Germinal center (tissue), 1 donor: ENCODE measurements at regions not wholly inside any gene's neighbourhood (a gene's known extent, or its start where the extent isn't known, plus 50 kb on each side); places are given as distances from the start of the nearest gene placed in this dataset.

Experiments used
- DNase-seq: peaks from one replicate; pipeline ENCODE4 v3.0.0; 2012; ENCODE audit warnings: mixed read lengths, low spot score

- no peak for DNase-seq
Measured at GRCh38 chr13:44120849-44121755, 241.4 kb downstream of the LACC1 start.

DNA sequence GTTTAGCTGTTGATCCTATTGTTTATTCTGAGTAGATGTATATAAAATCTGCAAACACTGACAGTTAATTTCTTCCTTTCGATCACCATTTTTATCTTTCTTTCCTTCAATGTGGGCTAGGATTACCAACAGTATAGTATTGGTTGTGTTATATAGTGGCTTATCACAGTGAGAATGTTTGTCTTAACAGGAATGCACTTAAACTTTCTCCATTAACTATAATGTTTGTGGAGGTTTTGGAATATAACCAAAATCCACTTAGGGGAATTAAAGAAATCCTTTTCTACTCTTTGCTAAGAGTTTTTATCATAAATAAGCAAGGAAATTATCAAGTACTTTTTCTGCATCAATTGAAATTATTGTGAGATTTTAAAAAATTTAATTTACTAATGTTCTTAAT, 244.6 kb downstream of the LACC1 start:
- DNase-seq: no peak

DNA sequence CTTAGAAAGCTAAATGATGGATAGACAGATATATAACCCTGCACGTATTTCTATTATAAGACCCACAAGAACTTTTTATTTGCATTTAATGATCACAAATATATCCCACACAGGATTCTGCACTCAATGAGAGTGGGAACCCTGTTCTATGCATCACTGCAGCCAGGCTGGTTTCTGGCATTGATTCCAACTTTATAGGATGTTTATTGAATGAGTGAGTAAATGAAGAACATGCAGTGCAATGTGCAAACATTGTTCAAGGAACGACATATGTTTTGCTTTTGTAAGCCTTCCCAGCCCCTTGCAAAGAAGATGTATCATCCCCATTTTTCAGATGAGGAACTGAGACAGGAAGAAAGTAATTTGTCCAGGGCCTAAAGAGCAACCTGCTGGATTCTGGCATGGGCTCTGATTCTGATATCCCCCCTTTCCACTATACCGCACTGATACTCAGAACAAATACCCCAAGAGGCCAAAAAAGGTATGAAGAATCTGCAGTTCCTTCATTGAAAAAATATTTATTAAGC, 246.3 kb downstream of the LACC1 start:
- DNase-seq: no peak

DNA sequence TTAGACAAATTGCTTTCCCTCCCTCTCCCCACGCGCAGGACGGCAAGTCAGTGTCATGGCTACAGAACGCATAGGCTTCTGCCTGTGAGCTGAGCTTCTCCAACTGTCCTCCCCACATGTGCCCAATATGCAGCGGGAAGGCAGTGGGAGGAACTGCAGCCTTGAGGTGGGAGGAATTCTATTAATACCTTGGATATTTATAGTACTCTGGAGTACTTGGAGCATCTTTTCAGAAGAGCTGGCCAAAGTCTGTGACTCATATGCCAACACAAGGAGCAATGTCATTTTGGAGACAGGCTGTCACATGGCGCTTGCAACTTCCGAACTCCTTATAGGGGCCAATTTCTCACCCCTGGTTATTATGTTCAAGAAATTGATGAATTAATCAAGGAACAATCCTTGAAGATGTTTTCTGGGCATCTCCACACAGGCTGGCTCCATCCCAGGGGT, 245.0 kb upstream of the SERP2 start:
- no peak for DNase-seq

DNA sequence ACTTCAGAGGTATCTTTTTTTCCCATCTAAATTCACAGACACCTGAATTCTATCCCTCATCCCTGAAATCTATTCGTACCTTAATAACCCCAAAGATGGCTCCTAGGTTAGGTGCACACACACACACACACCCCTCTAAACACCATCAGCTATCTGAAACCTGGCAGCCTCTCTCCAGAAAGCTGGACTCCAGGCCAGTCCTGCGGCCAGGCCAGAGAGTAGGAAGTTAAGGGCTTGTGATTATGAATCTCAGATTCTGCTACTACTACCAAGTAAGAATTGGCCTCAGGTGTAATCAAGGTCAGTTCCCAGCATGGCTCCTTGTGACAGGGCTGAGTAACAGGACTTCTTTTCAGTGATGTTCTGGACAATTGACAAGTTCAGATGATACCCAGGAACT, 244.2 kb upstream of the SERP2 start:
- no peak for DNase-seq

GRCh38 chr13:44131069-44131614, 242.5 kb upstream of the SERP2 start:
- no peak for DNase-seq

GRCh38 chr13:44132710-44133109, 240.9 kb upstream of the SERP2 start:
- DNase-seq: no peak

GRCh38 chr13:44133626-44134025, 240.0 kb upstream of the SERP2 start:
- no peak for DNase-seq

GRCh38 chr13:44135566-44135965, 238.1 kb upstream of the SERP2 start:
- no peak for DNase-seq

GRCh38 chr13:44136696-44137268, 236.8 kb upstream of the SERP2 start:
- no peak for DNase-seq

- no peak for DNase-seq
Measured at GRCh38 chr13:44137466-44137865, 236.2 kb upstream of the SERP2 start.

GRCh38 chr13:44140146-44140545, 233.5 kb upstream of the SERP2 start:
- DNase-seq: no peak

DNA sequence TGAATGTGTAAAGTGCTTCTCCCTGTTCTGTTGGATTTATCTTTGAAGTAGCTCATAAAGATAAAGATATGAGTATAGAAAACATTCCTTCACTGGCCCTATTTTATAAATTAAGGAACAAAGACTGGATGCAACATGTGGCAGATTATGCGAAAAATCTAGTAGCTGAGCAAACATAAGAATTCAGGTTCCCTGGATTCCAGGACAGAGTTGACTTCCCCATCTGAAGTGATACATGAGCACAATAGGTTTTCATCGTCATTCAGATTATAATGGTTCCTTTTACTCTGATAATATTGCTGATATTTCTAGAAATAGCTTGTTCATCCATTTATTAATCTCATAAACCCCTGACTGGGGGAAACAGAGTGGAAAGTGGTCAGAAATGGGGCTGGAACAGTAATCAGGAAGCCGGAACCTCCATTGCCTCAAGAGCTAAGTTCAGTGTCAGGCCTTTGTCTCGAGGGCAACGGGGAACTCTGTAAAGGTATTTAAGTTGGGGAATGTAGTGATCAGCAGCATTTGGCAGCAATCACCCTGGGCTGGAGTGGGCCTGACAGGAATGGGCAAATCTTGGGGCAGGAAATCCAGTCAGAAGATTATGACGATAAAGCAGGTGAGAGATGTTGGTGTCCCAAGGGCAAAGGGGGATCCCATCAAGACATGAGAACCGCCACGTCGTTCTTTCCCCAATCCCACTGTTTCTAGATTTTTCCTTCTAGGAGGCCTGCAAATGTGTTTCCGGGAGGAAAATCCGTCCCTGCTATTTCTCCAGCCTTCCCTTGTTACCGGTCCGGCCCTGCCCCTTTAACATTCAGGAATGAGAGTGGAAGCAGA, 232.5 kb upstream of the SERP2 start:
- DNase-seq: peak; percentile 21

DNA sequence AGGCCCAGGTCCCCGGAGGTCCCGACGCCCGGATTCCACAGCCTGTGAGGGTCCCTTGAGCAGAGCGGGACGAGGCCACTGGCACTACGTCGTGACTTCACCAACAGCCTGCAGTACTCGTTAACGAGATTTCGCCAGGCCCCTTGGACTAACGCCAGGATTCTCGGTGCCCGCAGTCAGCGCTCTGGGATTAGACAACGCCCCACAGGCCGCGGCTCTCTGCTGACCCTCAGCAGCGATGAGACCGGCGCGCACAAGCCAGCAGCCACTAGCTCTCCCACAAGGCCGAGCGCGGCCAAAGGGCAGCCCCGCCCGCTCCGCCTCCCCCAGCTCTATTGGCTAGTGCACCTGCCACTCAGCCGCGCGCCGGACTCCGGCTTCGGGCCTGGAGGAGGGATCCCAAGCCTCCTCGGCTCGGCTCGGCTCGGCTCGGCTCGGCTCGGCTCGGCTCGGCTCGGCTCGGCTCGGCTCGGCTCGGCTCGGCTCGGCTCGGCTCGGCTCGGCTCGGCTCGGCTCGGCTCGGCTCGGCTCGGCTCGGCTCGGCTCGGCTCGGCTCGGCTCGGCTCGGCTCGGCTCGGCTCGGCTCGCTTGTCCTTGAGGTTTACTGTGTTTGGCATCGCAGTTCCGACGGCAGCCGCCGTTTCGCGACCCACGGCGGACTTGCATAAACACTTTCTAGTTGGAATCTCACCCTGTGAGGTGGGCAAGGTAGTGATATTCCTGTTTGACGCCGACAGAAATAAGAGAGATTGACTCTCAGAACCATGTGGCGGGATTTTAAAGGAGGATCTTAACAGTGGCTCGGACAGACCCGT, 231.7 kb upstream of the SERP2 start:
- DNase-seq: peak; percentile 99

GRCh38 chr13:44142540-44142867, 231.1 kb upstream of the SERP2 start:
- DNase-seq: no peak

GRCh38 chr13:44142941-44143665, 230.5 kb upstream of the SERP2 start:
- no peak for DNase-seq

DNA sequence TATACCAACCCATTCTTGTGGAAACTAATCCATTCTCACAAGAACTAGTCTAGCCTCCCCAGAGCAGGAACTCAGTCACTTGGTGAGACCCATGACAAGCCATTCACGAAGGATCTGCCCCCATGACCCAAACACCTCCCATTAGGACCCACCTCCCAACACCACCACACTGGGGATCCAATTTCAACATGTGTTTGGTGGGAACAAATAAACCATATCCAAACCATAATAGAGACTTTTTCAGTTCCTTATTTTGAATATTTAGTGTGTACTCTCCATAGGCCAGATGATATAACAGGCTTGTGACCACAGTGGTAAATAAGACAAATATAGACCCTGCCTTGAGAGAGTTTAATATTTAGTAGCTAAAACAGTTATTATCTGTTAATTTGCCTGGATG, 227.5 kb upstream of the SERP2 start:
- DNase-seq: peak; percentile 16

DNA sequence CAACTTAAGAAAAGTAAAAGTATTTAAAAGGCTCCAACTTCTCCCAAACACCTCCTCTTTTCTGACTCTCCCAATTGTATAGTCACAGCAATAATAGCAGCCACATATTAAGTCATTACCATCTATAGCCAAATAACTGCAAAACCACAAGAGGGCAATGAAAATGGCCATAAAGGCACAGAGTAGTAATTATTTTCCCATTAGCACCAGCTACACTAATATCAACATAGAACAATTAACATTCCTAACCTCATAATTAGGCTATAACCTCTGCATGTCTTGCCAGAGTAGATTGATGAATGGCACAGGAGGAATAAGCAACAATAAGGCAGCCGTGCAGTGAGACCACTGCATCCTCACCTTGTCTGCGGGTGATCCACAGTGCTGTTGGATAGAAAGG, 226.4 kb upstream of the SERP2 start:
- DNase-seq: no peak

- DNase-seq: no peak
Measured at GRCh38 chr13:44147648-44148047, 226.0 kb upstream of the SERP2 start.

DNA sequence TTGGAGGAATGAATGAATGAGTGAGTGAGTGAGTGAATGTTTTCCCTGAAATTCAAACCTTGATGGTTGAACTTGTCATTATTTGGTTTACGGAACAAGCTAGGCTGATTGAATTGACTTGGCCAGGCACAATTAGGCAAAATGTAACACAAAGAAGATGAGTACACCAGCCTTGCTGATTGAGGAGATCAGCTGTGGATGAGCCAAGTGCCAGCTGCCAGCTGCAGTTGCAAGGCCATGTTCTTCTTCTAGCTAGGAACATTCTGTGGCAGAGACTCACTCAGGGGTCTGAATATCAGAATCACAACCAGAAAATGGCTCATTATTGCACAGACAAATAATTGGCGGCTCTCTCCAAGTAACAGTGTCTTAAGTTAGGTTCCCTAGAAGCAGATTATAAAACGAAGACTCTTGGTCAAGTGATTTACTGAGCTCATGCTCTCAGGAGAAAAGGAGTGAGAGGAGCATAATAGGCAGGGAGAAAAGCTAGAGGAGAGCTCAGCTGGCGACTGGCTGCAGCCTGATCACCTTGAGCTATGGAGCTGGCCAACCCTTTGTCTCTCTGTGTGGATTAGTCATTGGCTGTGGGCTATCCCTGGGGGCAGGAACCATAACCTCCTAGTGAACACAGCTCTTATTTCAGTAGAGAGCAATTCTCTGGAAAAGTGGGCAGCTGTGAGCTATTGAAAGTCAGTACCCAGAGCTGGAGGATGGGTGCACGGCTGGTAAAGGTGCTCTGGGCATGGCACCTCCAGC, 225.3 kb upstream of the SERP2 start:
- DNase-seq: no peak
